ENCODE measurements at regions not wholly inside any gene's neighbourhood (a gene's known extent, or its start where the extent isn't known, plus 50 kb on each side); places are given as distances from the start of the nearest gene placed in this dataset.
"Not testable (repeated sequence)": the region's sequence is repeated elsewhere in the genome, so short reads cannot be mapped to it uniquely, and the experiment has no call there.

DNA sequence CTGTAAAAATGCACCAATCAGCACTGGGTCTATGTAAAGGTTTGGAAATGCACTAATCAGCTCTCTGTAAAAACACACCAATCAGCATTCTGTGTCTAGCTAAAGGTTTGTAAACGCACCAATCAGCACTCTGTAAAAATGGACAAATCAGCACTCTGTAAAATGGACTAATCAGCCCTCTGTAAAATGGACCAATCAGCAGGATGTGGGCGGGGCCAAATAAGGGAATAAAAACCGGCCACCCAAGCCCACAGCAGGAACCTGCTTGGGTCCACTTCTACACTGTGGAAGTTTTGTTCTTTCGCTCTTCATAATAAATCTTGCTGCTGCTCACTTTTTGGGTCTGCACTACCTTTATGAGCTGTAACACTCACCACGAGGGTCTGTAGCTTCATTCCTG, 101.0 kb downstream of the SMC2 start:
- intact Hi-C loops (cut with DNase I, micrococcal nuclease); DNase-seq; ATAC-seq: not testable (repeated sequence)

DNA sequence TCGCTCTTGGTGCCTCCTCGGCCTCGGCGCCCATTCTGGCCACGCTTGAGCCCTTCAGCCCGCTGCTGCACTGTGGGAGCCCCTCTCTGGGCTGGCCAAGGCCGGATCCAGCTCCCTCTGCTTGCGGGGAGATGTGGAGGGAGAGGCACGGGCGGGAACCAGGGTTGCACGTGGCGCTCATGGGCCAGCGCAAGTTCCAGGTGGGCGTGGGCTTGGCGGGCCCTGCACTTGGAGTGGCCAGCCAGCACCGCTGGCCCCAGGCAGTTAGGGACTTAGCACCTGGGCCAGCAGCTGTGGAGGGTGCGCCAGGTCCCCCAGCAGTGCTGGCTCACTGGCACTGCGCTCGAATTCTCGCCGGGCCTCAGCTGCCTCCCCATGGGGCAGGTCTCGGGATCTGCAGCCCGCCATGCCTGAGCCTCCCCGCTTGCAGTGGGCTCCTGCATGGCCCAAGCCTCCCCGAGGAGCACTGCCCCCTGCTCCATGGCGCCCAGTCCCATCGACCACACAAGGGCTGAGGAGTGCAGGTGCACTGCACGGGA, 106.4 kb downstream of the SMC2 start:
- DNase-seq (no peak), ATAC-seq (no peak)
- intact Hi-C loops (cut with DNase I, micrococcal nuclease): no loop called here

DNA sequence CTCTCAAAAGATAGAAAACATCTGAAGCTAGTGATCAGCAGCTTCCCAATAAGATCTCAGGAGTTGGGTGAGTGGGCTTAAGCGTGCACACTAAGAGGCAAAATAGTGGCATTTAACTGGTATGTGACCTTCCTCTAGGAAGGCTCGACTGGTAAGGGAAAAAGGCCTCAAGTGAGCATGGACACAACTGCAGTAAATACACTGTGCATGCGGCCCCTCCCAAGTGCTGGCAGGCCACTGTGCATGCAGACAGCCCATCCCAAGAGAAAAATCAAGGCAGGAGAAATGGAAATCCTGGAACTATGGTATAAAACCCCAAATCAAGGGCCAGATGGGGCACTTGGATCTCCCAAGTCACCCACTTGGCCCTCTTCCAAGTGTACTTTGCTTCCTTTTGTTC, 112.7 kb downstream of the SMC2 start:
- DNase-seq: peak in 1 of 2 donors; percentile 14
- peak; percentile 63 for ATAC-seq
- intact Hi-C loops (cut with DNase I, micrococcal nuclease): no loop called here

DNA sequence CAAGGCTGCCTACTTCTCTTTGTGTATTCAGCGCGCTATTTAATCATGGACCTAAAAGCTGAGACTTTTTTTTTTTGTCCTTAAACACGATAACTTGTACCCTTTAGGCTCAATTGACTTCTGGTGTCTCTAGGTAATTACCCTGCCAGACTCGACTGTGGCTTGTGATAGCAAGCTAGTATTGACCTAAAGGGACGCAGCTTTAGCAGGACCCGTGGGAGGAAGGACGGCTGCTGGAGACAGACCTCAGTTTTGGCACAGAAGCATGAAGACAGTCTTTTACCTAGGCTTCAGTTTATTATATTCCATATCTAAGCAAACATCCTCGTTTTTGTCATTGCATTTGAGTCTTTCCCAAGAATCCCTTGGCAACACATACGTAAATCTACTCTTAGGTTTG, 115.3 kb downstream of the SMC2 start:
- no peak for ATAC-seq

DNA sequence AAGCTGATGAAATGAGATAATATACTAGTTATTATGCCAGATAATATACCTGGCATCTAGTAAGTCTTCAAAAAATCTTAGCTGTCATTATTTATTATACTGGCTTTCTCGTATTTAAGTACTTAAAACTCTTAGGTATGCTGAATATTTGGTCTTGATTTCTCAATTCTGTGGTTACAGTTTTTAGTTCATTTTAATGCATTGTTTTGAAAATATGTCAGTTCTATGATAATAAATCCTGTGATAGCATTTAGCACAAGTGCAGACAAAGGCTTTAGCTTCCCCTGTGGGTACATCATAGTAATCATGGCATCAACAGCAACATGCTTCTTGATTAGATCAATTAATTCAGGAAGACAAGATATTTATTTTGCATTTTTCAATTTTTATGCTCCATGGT, 133.0 kb downstream of the SMC2 start:
- DNase-seq (no peak), ATAC-seq (no peak)
- intact Hi-C loops (cut with DNase I, micrococcal nuclease): no loop called here

More for the DNA sequence above, 115.3 kb downstream of the SMC2 start:
- no peak for DNase-seq
- intact Hi-C loops (cut with DNase I, micrococcal nuclease): no loop called here

DNA sequence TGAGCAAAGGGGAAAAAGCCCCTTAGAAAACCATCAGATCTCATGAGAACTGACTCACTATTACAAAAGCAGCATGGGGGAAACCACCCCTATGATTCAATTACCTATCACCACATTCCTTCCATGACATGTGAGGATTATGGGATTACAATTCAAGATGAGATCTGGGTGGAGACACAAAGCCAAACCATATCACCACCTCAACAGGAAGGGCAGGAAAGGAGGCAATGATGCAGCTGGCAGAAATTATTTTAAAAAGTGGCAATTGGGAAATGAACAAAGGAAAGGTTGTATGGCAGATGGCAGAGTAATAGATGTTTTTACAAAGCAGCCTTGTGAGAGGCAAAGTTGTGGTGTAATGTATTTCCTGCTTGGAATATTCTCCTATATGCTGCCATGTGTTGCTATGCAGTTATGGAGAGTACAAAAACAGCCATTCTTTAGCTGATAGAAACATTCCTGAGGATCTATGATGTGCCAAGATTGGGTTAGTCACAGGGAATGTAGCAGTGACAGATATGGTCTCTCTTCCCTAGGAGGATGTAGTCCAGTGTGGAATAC, 138.8 kb downstream of the SMC2 start:
- intact Hi-C loops (cut with DNase I, micrococcal nuclease): no loop called here
- DNase-seq: no peak
- no peak for ATAC-seq

DNA sequence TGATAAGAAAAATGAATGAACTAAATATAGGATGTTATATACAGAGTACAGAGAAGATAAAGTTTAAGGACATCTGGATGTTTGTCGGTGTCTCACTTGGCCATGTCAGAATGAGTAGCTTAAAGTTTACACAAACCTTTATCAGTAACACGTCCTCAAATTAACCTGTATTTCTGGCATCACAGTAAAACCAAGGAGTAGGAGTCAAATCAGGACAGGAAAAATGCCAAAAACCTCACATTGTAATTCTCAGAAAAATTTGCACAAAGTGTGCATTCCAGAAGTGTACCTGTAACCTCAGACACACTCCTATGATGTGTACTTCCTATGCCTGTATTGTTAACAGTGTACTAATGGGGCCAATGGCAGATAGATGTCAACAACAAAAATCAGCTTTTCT, 139.3 kb downstream of the SMC2 start:
- intact Hi-C loops (cut with DNase I, micrococcal nuclease): no loop called here
- DNase-seq (no peak), ATAC-seq (no peak)

DNA sequence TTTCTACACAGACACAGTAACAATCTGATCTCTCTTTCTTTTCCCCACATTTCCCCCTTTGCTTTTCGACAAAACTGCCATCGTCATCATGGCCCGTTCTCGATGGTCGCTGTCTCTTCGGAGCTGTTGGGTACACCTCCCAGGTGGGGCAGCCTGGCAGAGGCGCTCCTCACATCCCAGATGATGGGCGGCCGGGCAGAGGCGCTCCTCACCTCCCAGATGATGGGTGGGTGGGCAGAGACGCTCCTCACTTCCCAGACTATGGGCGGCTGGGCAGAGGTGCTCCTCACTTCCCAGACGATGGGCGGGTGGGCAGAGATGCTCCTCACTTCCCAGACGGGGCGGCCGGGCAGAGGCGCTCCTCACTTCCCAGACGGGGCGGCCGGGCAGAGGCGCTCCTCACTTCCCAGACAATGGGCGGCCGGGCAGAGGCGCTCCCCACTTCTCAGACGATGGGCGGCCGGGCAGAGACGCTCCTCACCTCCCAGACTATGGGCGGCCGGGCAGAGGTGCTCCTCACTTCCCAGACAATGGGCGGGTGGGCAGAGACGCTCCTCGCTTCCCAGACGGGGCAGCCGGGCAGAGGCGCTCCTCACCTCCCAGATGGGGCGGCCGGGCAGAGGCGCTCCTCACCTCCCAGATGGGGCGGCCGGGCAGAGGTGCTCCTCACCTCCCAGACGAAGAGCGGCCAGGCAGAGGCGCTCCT, 140.7 kb downstream of the SMC2 start:
- DNase-seq; ATAC-seq; intact Hi-C loops (cut with DNase I, micrococcal nuclease): not testable (repeated sequence)

DNA sequence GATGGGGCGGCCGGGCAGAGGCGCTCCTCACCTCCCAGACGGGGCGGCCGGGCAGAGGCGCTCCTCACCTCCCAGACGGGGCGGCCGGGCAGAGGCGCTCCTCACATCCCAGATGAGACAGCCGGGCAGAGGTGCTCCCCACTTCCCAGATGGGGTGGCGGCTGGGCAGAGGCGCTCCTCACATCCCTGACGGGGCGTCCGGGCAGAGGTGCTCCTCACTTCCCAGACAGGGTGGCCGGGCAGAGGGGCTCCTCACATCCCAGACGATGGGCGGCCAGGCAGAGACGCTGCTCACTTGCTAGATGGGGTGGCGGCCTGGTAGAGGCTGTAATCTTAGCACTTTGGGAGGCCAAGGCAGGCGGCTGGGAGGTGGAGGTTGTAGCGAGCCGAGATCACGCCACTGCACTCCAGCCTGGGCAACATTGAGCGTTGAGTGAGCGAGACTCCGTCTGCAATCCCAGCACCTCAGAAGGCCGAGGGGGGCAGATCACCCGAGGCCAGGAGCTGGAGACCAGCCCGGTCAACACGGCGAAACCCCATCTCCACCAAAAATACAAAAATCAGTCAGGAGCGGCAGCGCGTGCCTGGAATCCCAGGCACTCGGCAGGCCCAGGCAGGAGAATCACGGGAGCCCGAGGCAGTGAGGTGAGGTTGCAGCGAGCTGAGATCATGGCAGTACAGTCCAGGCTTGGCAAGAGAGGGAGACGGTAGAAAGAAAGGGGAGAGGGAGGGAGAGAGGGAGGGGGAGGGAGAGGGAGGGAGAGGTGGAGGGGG, 141.4 kb downstream of the SMC2 start:
- DNase-seq; ATAC-seq; intact Hi-C loops (cut with DNase I, micrococcal nuclease): not testable (repeated sequence)

DNA sequence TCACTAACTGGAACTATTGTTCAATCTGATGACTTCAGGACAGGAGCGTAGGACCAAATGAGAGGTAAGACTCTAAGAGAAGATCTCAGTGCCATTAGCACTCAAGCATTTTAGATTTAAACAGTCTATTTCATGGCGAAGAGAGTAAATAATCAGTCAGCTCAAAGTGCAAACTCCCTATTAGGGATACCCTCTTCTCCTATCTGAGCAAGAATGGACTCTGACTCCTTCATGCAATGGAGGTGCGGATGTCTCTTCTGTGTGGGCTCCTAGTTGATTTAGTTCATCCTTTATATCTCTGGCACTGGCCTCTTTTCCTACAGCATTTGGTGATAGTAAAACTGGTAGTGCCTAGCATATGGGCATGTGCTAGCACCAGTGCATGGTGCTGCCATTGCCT, 144.6 kb downstream of the SMC2 start:
- ATAC-seq: no peak

DNA sequence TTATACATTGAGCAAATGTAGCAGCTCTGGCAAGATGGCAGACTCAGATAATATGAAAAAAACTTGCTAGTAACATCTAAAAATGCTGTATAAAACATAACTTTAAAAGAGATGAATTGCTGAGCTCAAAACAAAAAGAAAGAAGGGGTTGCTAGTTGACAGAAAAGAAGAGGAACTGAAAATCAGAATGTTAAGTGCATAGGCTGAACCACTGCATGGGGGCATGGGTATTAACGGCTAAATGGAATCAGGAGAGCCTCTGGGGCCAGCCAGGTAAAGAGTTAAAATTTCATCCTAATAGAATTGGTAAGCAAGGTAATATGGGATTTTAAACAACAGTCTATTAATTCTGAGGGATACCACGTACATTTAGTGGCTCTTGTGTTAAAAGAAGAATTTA, 146.8 kb downstream of the SMC2 start:
- intact Hi-C loops (cut with DNase I, micrococcal nuclease): no loop called here
- ATAC-seq (no peak), DNase-seq (no peak)

More for the DNA sequence above, 144.6 kb downstream of the SMC2 start:
- no peak for DNase-seq
- intact Hi-C loops (cut with DNase I, micrococcal nuclease): no loop called here

DNA sequence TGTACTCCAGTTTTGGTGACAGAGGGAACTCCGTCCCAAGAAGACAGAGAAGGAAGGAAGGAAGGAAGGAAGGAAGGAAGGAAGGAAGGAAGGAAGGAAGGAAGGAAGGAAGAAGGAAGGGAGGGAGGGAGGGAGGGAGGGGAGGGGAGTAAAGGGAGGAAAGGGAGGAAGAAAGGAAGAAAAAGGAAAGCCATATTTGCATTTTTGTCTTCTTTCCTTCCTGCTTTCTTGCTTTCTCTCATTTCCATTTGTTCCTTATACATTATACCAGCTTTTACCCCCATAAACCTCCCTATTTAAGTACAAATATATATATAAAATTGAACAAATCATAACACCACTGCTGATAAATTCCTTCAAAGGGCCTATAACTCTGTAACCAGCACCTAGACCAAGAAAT, 151.8 kb downstream of the SMC2 start:
- ATAC-seq (no peak), DNase-seq (no peak)
- intact Hi-C loops (cut with DNase I, micrococcal nuclease): no loop called here

DNA sequence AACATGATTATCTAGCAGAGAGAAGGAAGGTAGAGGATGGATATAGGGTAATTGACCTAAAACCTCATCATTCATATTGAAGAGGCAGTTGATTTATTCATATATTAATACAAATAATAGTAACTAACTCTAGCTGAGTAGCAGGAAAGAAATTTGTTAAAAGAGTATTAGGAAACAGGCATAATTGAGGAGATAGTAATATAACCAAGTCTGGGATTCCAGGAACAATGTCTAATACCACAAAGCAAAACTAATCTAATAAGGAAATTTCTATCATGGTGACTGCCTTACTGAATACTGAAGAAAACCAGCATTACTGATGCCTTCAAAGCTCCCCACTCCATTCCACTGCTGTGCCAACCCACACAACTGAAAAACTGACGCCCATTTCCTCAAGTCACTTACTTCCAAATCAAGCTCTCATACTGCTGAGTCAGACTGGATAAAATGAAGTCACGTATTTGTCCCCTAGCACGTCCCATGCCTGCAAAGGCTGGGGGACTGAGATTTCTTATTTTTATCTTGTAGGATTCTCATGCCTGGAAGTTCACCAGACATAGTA, 153.9 kb downstream of the SMC2 start:
- no peak for DNase-seq
- intact Hi-C loops (cut with DNase I, micrococcal nuclease): no loop called here
- no peak for ATAC-seq

DNA sequence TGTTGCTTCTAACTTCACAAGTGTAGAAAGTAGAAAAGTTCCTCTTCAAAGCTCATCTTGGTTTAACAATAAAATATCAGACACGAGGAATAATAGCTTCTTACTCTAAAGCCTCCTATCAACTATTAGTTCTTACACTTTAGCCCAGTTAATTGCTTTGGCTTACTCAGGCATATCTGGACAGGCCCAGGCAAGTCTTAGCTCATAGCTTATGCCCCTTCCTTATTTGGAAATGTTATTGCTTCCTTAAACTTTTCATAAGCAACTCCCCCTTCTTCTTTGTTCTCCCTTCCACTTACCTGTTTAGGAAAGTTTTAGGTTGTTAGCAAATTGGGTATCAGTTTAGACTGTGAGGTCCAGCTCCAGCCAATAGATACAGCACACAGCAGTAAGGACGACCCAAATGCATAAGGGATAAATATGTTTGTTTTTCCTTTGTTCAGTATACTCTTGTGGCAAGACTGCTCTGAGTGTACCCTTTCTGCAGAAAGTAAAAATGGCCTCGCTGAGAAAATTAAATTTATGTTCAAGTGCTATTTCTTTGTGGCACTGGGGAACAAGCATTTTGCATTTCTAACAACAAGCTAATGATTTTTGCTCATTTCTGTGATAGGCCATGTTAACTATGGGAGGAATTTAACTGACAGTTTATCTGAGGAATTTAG, 162.1 kb downstream of the SMC2 start:
- intact Hi-C loops (cut with DNase I, micrococcal nuclease): no loop called here
- DNase-seq: no peak
- no peak for ATAC-seq

DNA sequence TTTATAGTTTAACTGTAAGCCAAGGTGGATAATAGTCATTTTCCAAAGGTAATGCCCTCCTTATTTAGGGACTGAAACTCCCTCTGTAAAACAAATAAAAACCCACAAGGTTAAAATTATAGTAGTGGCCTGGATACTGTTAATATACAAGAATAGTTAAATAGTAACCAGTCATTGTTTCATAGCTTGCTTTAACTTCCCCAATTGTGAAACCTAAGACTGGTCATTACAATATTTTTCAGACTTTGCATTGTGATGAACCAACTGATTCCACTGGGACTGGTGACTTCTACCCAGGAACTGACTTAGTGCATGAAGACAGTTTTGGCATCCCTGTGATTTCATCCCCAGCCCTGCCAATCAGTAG, 162.6 kb downstream of the SMC2 start:
- DNase-seq (no peak), ATAC-seq (no peak)
- intact Hi-C loops (cut with DNase I, micrococcal nuclease): no loop called here

DNA sequence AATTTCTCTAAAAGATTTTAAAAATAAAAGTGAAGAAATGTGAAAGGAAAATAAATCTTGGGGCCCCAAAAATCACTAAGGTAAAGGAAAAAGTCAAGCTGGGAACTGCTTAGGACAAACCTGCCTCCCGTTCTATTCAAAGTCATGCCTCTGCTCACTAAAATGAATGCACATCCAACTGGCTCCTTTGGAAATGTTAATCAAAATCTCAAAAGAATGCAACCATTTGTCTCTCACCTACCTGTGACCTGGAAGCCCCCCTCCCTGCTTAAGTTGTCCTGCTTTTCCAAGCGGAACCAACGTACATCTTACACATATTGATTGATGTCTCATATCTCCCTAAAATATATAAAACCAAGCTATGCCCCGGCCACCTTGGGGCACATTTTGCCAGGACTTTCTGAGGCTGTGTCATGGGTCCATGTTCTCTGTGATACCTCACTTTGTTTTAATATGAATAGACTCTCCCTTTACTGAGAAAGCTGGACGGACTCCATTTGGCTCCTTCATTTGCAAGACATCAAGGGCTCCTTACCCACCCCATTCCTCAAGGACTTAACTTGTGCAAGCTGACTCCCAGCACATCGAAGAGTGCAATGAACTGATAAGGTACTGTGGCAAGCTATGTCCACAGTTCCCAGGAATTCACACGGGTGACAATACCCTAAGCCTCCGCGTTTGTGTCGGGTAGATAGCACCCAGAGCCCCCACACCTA, 164.3 kb downstream of the SMC2 start:
- ATAC-seq (no peak), DNase-seq (no peak)
- intact Hi-C loops (cut with DNase I, micrococcal nuclease): no loop called here

DNA sequence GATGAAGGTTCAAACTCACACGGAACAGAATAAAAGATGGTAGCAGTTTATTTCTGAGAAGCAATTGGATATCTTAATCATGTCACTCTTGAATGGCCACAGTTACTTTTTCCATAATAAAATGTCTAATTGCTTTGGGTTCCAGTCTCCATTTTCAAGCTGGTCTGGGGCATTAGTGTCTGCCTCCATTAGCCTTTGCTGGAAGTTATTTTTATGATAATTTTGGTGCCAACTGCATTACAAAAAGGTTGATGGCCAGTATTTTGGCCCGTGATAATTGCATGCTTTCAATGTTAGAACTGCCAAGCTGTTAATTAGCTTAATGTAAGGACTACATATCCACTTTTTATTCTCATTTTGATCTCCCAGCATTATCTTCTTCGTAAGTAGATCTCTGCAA, 165.9 kb downstream of the SMC2 start:
- ATAC-seq: no peak
- intact Hi-C loops (cut with DNase I, micrococcal nuclease): no loop called here
- DNase-seq: no peak

DNA sequence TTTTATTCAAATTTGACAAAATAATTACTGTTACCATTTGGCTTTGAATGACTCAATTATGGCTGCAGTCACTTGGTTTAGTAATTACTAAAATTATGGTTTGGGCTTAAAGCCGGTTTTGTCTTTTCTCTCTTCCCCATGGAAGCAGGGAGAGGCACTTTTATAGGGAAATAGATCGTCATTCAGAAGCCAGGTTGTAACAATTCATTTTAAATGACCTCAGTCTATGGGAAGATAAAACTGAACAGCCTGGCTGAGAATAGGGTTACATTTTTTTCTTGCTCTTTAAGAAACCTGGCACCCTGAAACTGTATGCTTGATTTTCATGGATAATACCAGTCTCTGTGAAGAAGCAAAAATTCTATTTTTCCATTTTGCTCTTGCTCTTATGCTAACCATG, 169.8 kb downstream of the SMC2 start:
- DNase-seq (no peak), ATAC-seq (peak; percentile 95)
- intact Hi-C loops (cut with DNase I, micrococcal nuclease): no loop called here

DNA sequence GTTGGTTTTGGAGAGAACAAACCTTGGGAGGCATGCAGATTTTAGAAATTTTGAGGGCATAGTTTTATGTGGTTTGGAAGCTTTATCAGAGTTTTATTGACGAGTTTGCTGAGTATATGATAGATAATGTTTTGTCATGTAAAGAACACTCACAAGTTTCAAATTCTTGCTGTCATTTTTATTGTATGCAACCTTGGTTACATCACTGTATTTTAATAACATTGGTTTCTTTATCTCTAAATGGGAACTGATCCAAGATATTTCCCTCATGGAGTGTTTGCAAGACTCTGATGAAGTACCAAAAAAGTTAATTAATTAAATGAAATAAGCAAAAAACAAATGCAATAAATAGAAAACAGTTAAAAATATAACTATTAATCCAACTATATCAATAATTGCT, 170.3 kb downstream of the SMC2 start:
- intact Hi-C loops (cut with DNase I, micrococcal nuclease): no loop called here
- peak; percentile 23 for ATAC-seq
- DNase-seq: no peak

Data from left colon (tissue), 2 donors.